Hepatocyte (in vitro differentiated cells): ENCODE measurements at regions not wholly inside any gene's neighbourhood (a gene's known extent, or its start where the extent isn't known, plus 50 kb on each side); places are given as distances from the start of the nearest gene placed in this dataset.

Source experiments
- EZH2 ChIP-seq: fragments of 200-600 bp; sonication (generic); IDR thresholded peaks from 2 replicates; pipeline ENCODE4 v1.6.1; 2016; ENCODE audit warnings: antibody characterized with exemption, mild to moderate bottlenecking, borderline replicate concordance
- TF ChIP-seq, protein P1 (sequence below): fragments of 200-600 bp; sonication (generic); IDR thresholded peaks from 2 replicates; pipeline ENCODE4 v1.5.1; 2016; ENCODE audit warnings: antibody characterized with exemption, mild to moderate bottlenecking; ENCODE audit not compliant: poor library complexity

DNA sequence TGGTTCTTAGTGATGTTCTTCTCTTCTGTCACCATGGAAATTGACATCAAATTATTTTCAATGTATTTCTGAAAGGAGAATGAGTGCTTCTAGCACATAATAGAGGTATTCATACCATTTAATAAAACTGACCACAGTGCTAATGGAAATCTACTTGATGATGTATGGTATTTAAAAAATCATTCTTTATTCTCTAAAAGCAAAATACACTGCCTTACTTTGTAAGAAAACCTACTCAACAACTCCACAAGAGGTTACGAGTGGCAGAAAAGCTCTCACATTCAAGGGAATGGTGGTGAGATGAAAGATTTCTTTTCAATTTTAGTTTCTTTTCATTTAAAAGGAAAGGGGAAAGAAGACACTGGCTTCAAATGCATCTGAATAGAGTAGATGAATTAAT is 382.3 kb upstream of the CHST9 start:
- TF ChIP-seq EZH2: no peak
- TF ChIP-seq, protein P1, sequence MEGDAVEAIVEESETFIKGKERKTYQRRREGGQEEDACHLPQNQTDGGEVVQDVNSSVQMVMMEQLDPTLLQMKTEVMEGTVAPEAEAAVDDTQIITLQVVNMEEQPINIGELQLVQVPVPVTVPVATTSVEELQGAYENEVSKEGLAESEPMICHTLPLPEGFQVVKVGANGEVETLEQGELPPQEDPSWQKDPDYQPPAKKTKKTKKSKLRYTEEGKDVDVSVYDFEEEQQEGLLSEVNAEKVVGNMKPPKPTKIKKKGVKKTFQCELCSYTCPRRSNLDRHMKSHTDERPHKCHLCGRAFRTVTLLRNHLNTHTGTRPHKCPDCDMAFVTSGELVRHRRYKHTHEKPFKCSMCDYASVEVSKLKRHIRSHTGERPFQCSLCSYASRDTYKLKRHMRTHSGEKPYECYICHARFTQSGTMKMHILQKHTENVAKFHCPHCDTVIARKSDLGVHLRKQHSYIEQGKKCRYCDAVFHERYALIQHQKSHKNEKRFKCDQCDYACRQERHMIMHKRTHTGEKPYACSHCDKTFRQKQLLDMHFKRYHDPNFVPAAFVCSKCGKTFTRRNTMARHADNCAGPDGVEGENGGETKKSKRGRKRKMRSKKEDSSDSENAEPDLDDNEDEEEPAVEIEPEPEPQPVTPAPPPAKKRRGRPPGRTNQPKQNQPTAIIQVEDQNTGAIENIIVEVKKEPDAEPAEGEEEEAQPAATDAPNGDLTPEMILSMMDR: no peak
